Fibroblast of lung (primary cell): ENCODE measurements at regions not wholly inside any gene's neighbourhood (a gene's known extent, or its start where the extent isn't known, plus 50 kb on each side); places are given as distances from the start of the nearest gene placed in this dataset.

Source experiments
- DNase-seq, 2 donors: peaks; one replicate each; pipeline versions ENCODE4 v3.0.0 to v3.0.0-alpha.2; 2010; ENCODE audit warnings: low read depth in 2 of 2
- H2AFZ ChIP-seq: 2 replicates; pipeline ENCODE4 v1.5.1; 2012; ENCODE audit warnings: low read length, control low read depth, inconsistent platforms
- H3K27ac ChIP-seq: 2 replicates; pipeline ENCODE4 v1.5.1; 2011; ENCODE audit warnings: low read length, control low read depth; ENCODE audit not compliant: insufficient read depth
- H3K27me3 ChIP-seq: 2 replicates; pipeline ENCODE4 v1.5.1; 2011; ENCODE audit warnings: mild to moderate bottlenecking, low read length; ENCODE audit not compliant: control insufficient read depth, insufficient read depth
- H3K36me3 ChIP-seq: 2 replicates; pipeline ENCODE4 v1.5.1; 2011; ENCODE audit warnings: low read length; ENCODE audit not compliant: control insufficient read depth, insufficient read depth
- H3K4me1 ChIP-seq: 2 replicates; pipeline ENCODE4 v1.5.1; 2011; ENCODE audit warnings: low read length; ENCODE audit not compliant: control insufficient read depth, insufficient read depth; ENCODE audit errors: extremely low read depth
- H3K4me2 ChIP-seq: 2 replicates; pipeline ENCODE4 v1.5.1; 2011; ENCODE audit warnings: low read length, control low read depth; ENCODE audit not compliant: insufficient read depth; ENCODE audit errors: extremely low read depth
- H3K4me3 ChIP-seq, 4 experiments: fragments of 200-600 bp in 1 of 4; sonication (generic) in 1 of 4; replicated peaks in 1 of 4; 2 replicates each; pipeline ENCODE4 v1.5.1; 2011 to 2016; ENCODE audit warnings: low read length in 4 of 4, low read depth in 3 of 4, mild to moderate bottlenecking in 3 of 4, control low read depth in 2 of 4, inconsistent platforms in 1 of 4, mixed read lengths in 1 of 4; ENCODE audit not compliant: insufficient read depth in 1 of 4; ENCODE audit errors: control extremely low read depth in 1 of 4
- H3K79me2 ChIP-seq: 2 replicates; pipeline ENCODE4 v1.5.1; 2012; ENCODE audit warnings: mild to moderate bottlenecking, low read length, inconsistent platforms; ENCODE audit not compliant: control insufficient read depth, insufficient read depth
- H3K9ac ChIP-seq: 2 replicates; pipeline ENCODE4 v1.5.1; 2011; ENCODE audit warnings: mild to moderate bottlenecking, low read length, control low read depth; ENCODE audit not compliant: insufficient read depth
- H3K9me3 ChIP-seq: 2 replicates; pipeline ENCODE4 v1.5.1; 2012; ENCODE audit warnings: low read depth, low read length; ENCODE audit not compliant: control insufficient read depth, insufficient read depth
- H4K20me1 ChIP-seq: 2 replicates; pipeline ENCODE4 v1.5.1; 2011; ENCODE audit warnings: low read length; ENCODE audit not compliant: control insufficient read depth, insufficient read depth; ENCODE audit errors: extremely low read depth
- EZH2 ChIP-seq: IDR thresholded peaks from 2 replicates; pipeline ENCODE4 v1.5.1; 2012; ENCODE audit warnings: low read length, control low read depth, mild to moderate bottlenecking; ENCODE audit errors: missing control alignments
- TF ChIP-seq, protein P1 (sequence below), 2 donors: IDR thresholded peaks in 1 of 2; conservative IDR thresholded peaks in 1 of 2; 1 replicate in 1 of 2; 2 replicates in 1 of 2; pipeline ENCODE4 v1.5.1; 2011 to 2012; ENCODE audit warnings: low read length in 2 of 2, control low read depth in 1 of 2, inconsistent platforms in 1 of 2, low read depth in 1 of 2, mild to moderate bottlenecking in 1 of 2

DNA sequence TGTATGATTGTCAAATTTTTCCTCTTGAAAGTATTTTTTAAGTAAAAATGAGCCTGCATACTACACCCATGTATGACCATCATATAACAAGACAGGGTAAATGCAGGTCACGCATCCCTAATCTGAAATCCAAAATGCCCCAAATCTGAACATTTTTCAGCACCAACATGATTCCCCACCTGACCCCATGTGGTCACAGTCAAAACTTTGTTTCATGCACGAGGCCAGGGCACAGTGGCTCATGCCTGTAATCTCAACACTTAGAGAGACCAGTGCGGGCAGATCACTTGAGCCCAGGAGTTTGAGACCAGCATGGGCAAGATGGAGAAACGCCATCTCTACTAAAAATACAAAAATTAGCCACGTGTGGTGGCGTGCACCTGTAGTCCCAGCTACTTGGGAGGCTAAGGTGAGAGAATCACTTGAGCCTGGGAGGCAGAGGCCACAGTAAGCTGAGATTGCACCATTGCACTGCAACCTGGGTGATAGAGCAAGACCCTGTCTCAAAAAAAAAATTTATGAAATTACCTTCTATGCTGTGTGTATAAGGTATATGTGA, 63.7 kb upstream of the NPAS1 start:
- DNase-seq = no peak
- H3K27me3 ChIP-seq = no peaks in the 10 kb centered on the region
- H3K36me3 ChIP-seq = peaks cover 2% of the 10 kb centered on the region
- H3K4me2 ChIP-seq = no peak overlapping the region
- no peak overlapping the region for H3K4me3 ChIP-seq
- H3K9ac ChIP-seq = no peak overlapping the region
- H4K20me1 ChIP-seq = no peaks in the 10 kb centered on the region
- H3K27ac ChIP-seq = no peak overlapping the region
- peaks cover 1% of the 10 kb centered on the region for H3K79me2 ChIP-seq
- H3K9me3 ChIP-seq = no peaks in the 10 kb centered on the region
- no peak for TF ChIP-seq EZH2
- TF ChIP-seq, protein P1, sequence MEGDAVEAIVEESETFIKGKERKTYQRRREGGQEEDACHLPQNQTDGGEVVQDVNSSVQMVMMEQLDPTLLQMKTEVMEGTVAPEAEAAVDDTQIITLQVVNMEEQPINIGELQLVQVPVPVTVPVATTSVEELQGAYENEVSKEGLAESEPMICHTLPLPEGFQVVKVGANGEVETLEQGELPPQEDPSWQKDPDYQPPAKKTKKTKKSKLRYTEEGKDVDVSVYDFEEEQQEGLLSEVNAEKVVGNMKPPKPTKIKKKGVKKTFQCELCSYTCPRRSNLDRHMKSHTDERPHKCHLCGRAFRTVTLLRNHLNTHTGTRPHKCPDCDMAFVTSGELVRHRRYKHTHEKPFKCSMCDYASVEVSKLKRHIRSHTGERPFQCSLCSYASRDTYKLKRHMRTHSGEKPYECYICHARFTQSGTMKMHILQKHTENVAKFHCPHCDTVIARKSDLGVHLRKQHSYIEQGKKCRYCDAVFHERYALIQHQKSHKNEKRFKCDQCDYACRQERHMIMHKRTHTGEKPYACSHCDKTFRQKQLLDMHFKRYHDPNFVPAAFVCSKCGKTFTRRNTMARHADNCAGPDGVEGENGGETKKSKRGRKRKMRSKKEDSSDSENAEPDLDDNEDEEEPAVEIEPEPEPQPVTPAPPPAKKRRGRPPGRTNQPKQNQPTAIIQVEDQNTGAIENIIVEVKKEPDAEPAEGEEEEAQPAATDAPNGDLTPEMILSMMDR (conservative IDR thresholded peaks at IDR 0.05 in 1 of 2, IDR thresholded peaks at IDR 0.05 in 1 of 2; ENCODE audit: low read depth in 1 of 2, low read length in 2 of 2) = no peak
- no peak overlapping the region for H2AFZ ChIP-seq
- H3K4me1 ChIP-seq = peaks cover 15% of the 10 kb centered on the region

DNA sequence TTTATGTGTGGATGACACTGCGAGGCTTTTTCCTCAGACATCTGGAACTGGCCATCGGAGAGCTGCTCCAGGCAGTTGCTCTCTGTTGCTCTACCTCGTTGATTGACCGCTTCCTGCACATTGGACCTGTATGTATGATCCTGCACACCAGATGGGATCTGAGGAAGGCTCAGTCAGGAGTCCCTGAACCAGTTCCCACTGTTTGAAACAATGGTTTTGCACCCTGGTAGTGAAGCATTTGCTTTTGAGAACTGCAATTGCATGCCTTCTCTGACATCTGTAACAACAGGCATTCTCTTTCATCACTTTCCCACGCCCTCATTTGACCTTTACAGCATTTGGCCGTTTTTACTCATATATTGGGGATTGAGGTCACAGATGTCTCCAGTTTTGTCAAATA, 61.1 kb upstream of the NPAS1 start:
- Histone ChIP-seq H3K36me3 (peaks cover 2% of the 10 kb centered on the region), H3K4me2 (no peak overlapping the region), H3K4me1 (peaks cover 17% of the 10 kb centered on the region), H3K27me3 (no peaks in the 10 kb centered on the region), H3K27ac (no peak overlapping the region), H3K9me3 (no peaks in the 10 kb centered on the region), H3K79me2 (peaks cover 5% of the 10 kb centered on the region), H4K20me1 (no peaks in the 10 kb centered on the region), H3K4me3 (no peak overlapping the region), H3K9ac (no peak overlapping the region), H2AFZ (no peak overlapping the region)
- TF ChIP-seq, protein P1 (conservative IDR thresholded peaks at IDR 0.05 in 1 of 2, IDR thresholded peaks at IDR 0.05 in 1 of 2; ENCODE audit: low read depth in 1 of 2, low read length in 2 of 2) = no peak
- TF ChIP-seq EZH2 = no peak
- DNase-seq = peak; percentile 36 to 41

DNA sequence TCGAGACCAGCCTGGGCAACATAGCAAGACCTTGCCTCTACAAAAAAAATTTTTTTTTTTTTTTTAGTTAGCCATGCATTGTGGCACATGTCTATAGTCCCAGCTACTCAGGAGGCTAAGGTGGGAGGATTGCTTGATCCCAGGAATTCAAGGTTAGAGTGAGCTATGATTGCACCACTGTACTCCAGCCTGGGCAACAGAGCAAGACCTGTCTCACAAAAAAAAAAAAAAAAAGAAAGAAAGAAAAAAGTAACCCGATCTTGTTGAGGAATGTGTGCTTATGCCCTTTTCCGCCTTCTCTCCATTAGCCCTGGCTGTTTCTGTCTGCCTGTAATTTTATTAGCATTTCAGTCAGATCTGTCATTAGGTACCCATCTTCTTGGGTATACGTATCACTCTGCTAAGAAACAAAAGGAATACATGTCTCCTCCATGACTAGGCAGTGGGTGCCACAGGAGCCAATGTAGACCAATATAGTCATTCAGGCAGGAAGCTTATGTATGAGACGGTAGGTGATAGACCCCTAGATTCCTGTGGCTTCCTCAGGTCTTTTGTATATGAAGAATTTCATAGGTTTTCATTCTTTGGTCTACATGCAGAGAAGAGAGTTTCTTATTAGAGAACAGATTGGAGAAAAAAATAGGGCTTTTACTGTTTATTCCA, 59.6 kb upstream of the NPAS1 start:
- Histone ChIP-seq H3K9me3 (no peaks in the 10 kb centered on the region), H3K4me2 (no peak overlapping the region)

More for the DNA sequence above, 59.6 kb upstream of the NPAS1 start:
- Histone ChIP-seq H3K27me3 (no peaks in the 10 kb centered on the region), H3K79me2 (peaks cover 5% of the 10 kb centered on the region), H3K4me3 (no peak overlapping the region), H3K9ac (no peak overlapping the region), H3K27ac (no peak overlapping the region), H3K36me3 (no peaks in the 10 kb centered on the region), H4K20me1 (no peaks in the 10 kb centered on the region), H2AFZ (no peak overlapping the region), H3K4me1 (peaks cover 18% of the 10 kb centered on the region)
- DNase-seq = peak in 1 of 2 donors; percentile 61
- TF ChIP-seq, protein P1 (conservative IDR thresholded peaks at IDR 0.05 in 1 of 2, IDR thresholded peaks at IDR 0.05 in 1 of 2; ENCODE audit: low read depth in 1 of 2, low read length in 2 of 2) = no peak
- TF ChIP-seq EZH2 = no peak
